H1 (cell line): ENCODE measurements at regions not wholly inside any gene's neighbourhood (a gene's known extent, or its start where the extent isn't known, plus 50 kb on each side); places are given as distances from the start of the nearest gene placed in this dataset.

Experiments
- CHD7 ChIP-seq: fragments of 300-600 bp; sonication (generic); IDR thresholded peaks from 2 replicates; pipeline ENCODE4 v1.7.1; 2012; ENCODE audit warnings: low read length, moderate library complexity, mild to moderate bottlenecking, inconsistent platforms; ENCODE audit not compliant: insufficient replicate concordance

- no peak for TF ChIP-seq CHD7
Observed at GRCh38 chr10:28808693-28809092, 131.4 kb downstream of the BAMBI start (continued).
